Ovary (tissue), 7 donors: ENCODE measurements at regions not wholly inside any gene's neighbourhood (a gene's known extent, or its start where the extent isn't known, plus 50 kb on each side); places are given as distances from the start of the nearest gene placed in this dataset.

Source experiments
- DNase-seq, 5 donors: peaks; one replicate each; pipeline ENCODE4 v3.0.0-alpha.2; 2019 to 2020
- H3K27ac ChIP-seq, 2 donors: fragments of 200-600 bp; one replicate each; pipeline versions ENCODE4 v1.5.1 to v1.8.0; 2019 to 2022
- H3K27me3 ChIP-seq: fragments of 200-600 bp; one replicate; pipeline ENCODE4 v1.8.0; 2022
- H3K36me3 ChIP-seq: fragments of 200-600 bp; sonication (generic); one replicate; pipeline ENCODE4 v1.5.1; 2019
- H3K4me1 ChIP-seq: one replicate; pipeline ENCODE4 v1.8.1; 2013; ENCODE audit warnings: mild to moderate bottlenecking, moderate library complexity; ENCODE audit not compliant: insufficient read depth
- H3K4me3 ChIP-seq: fragments of 200-600 bp; sonication (generic); one replicate; pipeline ENCODE4 v1.5.1; 2017
- H3K9me3 ChIP-seq, 2 donors: fragments of 200-600 bp in 1 of 2; sonication (generic) in 1 of 2; one replicate each; pipeline versions ENCODE4 v1.5.1 to v1.8.1; 2013 to 2019; ENCODE audit warnings: mild to moderate bottlenecking in 1 of 2, moderate library complexity in 1 of 2
- CTCF ChIP-seq, 3 donors: fragments of 450-650 bp in 2 of 3; fragments of 200-600 bp in 1 of 3; IDR thresholded peaks; one replicate each; pipeline versions ENCODE4 v1.5.1 to v1.8.0; 2016 to 2022; ENCODE audit warnings: antibody characterized with exemption in 3 of 3, mild to moderate bottlenecking in 1 of 3
- EP300 ChIP-seq: sonication (generic); formaldehyde crosslinking; IDR thresholded peaks from one replicate; pipeline ENCODE4 v1.6.1; 2017; ENCODE audit warnings: antibody characterized with exemption
- POLR2A ChIP-seq: fragments of 450-650 bp; IDR thresholded peaks from one replicate; pipeline ENCODE4 v1.6.1; 2017; ENCODE audit warnings: antibody characterized with exemption, mild to moderate bottlenecking, moderate library complexity
- WGBS, 3 donors: extraction: QIAGEN DNeasy Blood & Tissue Kit in 1 of 3; methylation state at CpG; one replicate each; pipeline versions ENCODE4 v1.1.5 to v1.1.7; 2013 to 2017; 5-methylcytosine and 5-hydroxymethylcytosine counted together
- intact Hi-C, 4 donors: fragments of 100-400 bp; cut with DNase I; formaldehyde crosslinking; loops; one replicate each; pipeline versions ENCODE4 v1.11.0 to v1.15.1; 2022 to 2023
- donor health status: DM: no; HTN: no; CAD: no; lungs with moderate emphysema.
- donor health status: DM: no; HTN: no; CAD: no.
- donor health status: Bipolar disorder and iron deficiency.
- donor health status: DM: no; HTN: no; CAD: no.
- donor health status: DM: yes; HTN: yes; CAD: no.

- TF ChIP-seq EP300 (no peak), CTCF (IDR thresholded peaks at IDR 0.05) (no peak), POLR2A (no peak)
- H3K4me1 ChIP-seq, result no peaks in the 10 kb centered on the region
- no peak for DNase-seq
- no peak overlapping the region for H3K4me3 ChIP-seq
- intact Hi-C loops, result no loop called here
- no peaks in the 10 kb centered on the region for H3K27me3 ChIP-seq
- H3K9me3 ChIP-seq, result no peaks in the 10 kb centered on the region
- no peaks in the 10 kb centered on the region for H3K36me3 ChIP-seq
- H3K27ac ChIP-seq, result no peak overlapping the region
- 91 to 96% (median 94%) methylated on average over 1 of the region's 1 CpG for WGBS, 3 donors
Measured at GRCh38 chr3:69472093-69472492, 86.2 kb upstream of the FRMD4B start.

- WGBS, 3 donors, result 91 to 95% (median 93%) methylated on average over 1 of the region's 1 CpG
- no peak overlapping the region for H3K27ac ChIP-seq
- H3K4me1 ChIP-seq, result no peaks in the 10 kb centered on the region
- no peaks in the 10 kb centered on the region for H3K9me3 ChIP-seq
- DNase-seq, result no peak
- no peaks in the 10 kb centered on the region for H3K27me3 ChIP-seq
- H3K4me3 ChIP-seq, result no peak overlapping the region
- TF ChIP-seq CTCF (IDR thresholded peaks at IDR 0.05), result no peak
- TF ChIP-seq EP300, result no peak
- no peak for TF ChIP-seq POLR2A
- H3K36me3 ChIP-seq, result no peaks in the 10 kb centered on the region
- intact Hi-C loops, result no loop called here
Measured at GRCh38 chr3:69463531-69463930, 77.6 kb upstream of the FRMD4B start.

GRCh38 chr3:69462826-69463100, 76.9 kb upstream of the FRMD4B start:
- intact Hi-C loops, result no loop called here
- Histone ChIP-seq H3K27me3 (no peaks in the 10 kb centered on the region), H3K27ac (no peak overlapping the region), H3K4me3 (no peak overlapping the region), H3K4me1 (no peaks in the 10 kb centered on the region), H3K36me3 (no peaks in the 10 kb centered on the region), H3K9me3 (no peaks in the 10 kb centered on the region)
- no peak for DNase-seq
- TF ChIP-seq EP300 (no peak), POLR2A (no peak), CTCF (IDR thresholded peaks at IDR 0.05) (no peak)

- no peaks in the 10 kb centered on the region for H3K4me1 ChIP-seq
- no peaks in the 10 kb centered on the region for H3K9me3 ChIP-seq
- WGBS, 3 donors, result 85 to 90% (median 88%) methylated on average over 6 of the region's 6 CpGs
- TF ChIP-seq CTCF (IDR thresholded peaks at IDR 0.05) (no peak), POLR2A (no peak), EP300 (no peak)
- DNase-seq, result no peak
- intact Hi-C loops, result no loop called here
- H3K36me3 ChIP-seq, result no peaks in the 10 kb centered on the region
- no peak overlapping the region for H3K4me3 ChIP-seq
- no peaks in the 10 kb centered on the region for H3K27me3 ChIP-seq
- no peak overlapping the region for H3K27ac ChIP-seq
Measured at GRCh38 chr3:69462022-69462825, 76.3 kb upstream of the FRMD4B start.
